ENCODE measurements at regions not wholly inside any gene's neighbourhood (a gene's known extent, or its start where the extent isn't known, plus 50 kb on each side); places are given as distances from the start of the nearest gene placed in this dataset.
"Not testable (repeated sequence)": the region's sequence is repeated elsewhere in the genome, so short reads cannot be mapped to it uniquely, and the experiment has no call there.

DNA sequence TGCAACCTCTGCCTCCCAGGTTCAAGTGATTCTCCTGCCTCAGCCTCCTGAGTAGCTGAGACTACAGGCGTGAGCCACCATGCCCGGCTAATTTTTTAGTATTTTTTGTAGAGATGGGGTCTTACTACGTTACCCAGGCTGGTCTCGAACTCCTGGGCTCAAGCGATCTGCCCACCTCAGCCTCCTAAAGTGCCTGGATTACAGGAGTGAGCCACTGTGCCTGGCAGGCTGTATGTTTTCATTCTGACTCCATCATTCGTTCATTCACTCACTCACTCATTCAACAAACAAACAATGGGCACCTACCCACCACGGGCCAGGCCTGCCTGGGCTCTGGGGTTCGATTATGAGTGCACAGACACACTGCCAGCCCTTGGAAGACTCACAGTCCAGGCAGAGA lies 197.1 kb downstream of the C9orf50 start:
- peaks cover 0 to 13% (median 9%) of the 10 kb centered on the region in 5 donors for H3K4me1 ChIP-seq (ENCODE audit: control insufficient read depth in 5 of 5, insufficient read depth in 5 of 5, low read length in 5 of 5)
- H3K4me3 ChIP-seq (ENCODE audit: low read depth in 1 of 5, low read length in 5 of 5); H3K27me3 ChIP-seq (ENCODE audit: control insufficient read depth in 5 of 5, insufficient read depth in 4 of 5, low read length in 5 of 5); H3K9me3 ChIP-seq (ENCODE audit: control insufficient read depth in 5 of 5, low read length in 5 of 5); H3K9ac ChIP-seq (ENCODE audit: low read length in 5 of 5); H3K27ac ChIP-seq (ENCODE audit: low read depth, low read length); H3K36me3 ChIP-seq (ENCODE audit: control insufficient read depth in 5 of 5, insufficient read depth in 5 of 5, low read length in 5 of 5): not testable (repeated sequence)

DNA sequence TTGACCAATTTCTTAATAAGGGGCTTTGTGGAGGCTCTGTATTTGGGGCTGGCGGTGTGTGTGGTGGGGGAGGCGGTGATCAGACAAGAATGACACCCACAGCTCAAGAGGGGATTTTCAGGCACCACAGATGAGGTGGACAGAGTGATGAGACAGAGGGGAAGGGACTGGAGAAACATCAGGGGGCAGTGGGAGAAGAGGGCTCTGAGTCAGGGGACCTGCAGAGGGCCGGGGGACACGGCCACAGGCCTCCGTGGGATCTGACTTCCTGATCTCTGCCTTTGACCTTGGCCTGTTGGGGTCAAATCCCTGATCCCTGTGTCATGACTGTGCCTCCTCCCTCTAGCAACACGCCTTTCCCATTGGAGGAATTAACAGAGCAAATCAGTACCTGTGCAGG lies 197.7 kb downstream of the C9orf50 start:
- Histone ChIP-seq H3K9me3 (ENCODE audit: control insufficient read depth in 5 of 5, low read length in 5 of 5) (peaks cover 0 to 3% (median 0%) of the 10 kb centered on the region in 5 donors), H3K4me1 (ENCODE audit: control insufficient read depth in 5 of 5, insufficient read depth in 5 of 5, low read length in 5 of 5) (peaks cover 0 to 13% (median 9%) of the 10 kb centered on the region in 5 donors), H3K27ac (ENCODE audit: low read depth, low read length) (no peak overlapping the region), H3K36me3 (ENCODE audit: control insufficient read depth in 5 of 5, insufficient read depth in 5 of 5, low read length in 5 of 5) (no peaks in the 10 kb centered on the region), H3K4me3 (ENCODE audit: low read depth in 1 of 5, low read length in 5 of 5) (no peak overlapping the region), H3K9ac (ENCODE audit: low read length in 5 of 5) (no peak overlapping the region), H3K27me3 (ENCODE audit: control insufficient read depth in 5 of 5, insufficient read depth in 4 of 5, low read length in 5 of 5) (peaks cover 0 to 3% (median 0%) of the 10 kb centered on the region in 5 donors)

DNA sequence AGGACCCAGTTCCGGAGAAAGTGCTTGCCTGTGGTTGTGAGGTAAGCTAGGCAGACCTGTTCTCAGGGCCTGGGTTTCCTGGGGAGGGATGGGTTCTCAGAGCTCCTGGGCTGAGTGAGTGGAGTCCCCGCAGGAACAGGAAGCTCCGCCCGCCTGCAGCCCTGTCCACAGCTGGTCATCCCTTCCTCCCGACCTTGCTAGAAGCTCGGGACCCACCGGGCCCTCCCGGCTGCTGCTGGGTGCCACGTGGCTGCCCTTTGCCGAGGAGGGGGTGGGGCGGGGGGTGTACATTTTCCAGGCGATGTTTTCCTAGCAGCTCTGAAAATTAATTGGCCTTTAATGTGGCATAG lies 198.1 kb downstream of the C9orf50 start:
- H3K4me3 ChIP-seq (ENCODE audit: low read depth in 1 of 5, low read length in 5 of 5): no peak overlapping the region
- H3K9ac ChIP-seq (ENCODE audit: low read length in 5 of 5): no peak overlapping the region
- H3K27ac ChIP-seq (ENCODE audit: low read depth, low read length): no peak overlapping the region

DNA sequence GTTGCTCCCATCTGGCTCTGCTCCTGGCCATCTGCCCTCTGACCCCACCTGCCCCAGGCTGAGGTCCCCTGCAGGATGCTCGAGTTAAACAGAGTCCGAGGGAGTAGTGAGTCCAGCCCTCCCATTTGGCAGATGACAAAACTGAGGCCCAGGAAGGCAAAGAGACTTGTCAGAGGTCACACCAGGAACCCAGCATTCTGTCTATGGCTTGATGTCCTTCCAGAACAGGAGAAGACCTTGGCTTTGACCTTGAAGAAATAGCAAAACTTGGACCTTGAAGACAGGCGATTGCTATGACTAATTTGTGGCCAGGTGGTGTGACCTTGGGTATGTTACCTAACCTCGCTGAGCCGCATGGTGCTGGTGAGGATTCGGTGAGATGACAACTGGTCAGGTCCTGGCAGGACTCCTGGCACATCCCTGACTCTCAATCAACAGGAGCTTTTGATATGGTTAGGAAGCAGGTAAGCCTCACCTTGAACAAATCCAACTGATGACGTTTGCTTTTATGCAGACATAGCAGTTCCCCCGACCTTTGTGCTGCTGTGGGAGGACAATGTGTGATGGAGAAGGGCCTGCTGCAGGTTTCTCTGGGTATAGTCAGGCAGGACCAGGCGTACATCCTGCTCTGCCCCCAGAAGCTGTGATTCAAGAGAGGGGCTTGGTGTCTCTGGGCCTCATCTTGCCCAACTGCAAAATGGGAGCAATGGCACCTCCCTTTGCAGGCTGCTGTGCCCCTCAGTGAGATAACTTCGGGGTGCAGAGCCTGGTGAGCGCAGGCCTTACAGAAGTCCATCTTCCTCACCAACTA lies 198.7 kb downstream of the C9orf50 start:
- H3K36me3 ChIP-seq (ENCODE audit: control insufficient read depth in 5 of 5, insufficient read depth in 5 of 5, low read length in 5 of 5): no peaks in the 10 kb centered on the region
- peaks cover 0 to 3% (median 0%) of the 10 kb centered on the region in 5 donors for H3K27me3 ChIP-seq (ENCODE audit: control insufficient read depth in 5 of 5, insufficient read depth in 4 of 5, low read length in 5 of 5)
- no peak overlapping the region for H3K4me3 ChIP-seq (ENCODE audit: low read depth in 1 of 5, low read length in 5 of 5)
- H3K4me1 ChIP-seq (ENCODE audit: control insufficient read depth in 5 of 5, insufficient read depth in 5 of 5, low read length in 5 of 5): peaks cover 0 to 13% (median 9%) of the 10 kb centered on the region in 5 donors
- H3K9me3 ChIP-seq (ENCODE audit: control insufficient read depth in 5 of 5, low read length in 5 of 5): peaks cover 0 to 3% (median 0%) of the 10 kb centered on the region in 5 donors
- H3K27ac ChIP-seq (ENCODE audit: low read depth, low read length): no peak overlapping the region
- H3K9ac ChIP-seq (ENCODE audit: low read length in 5 of 5): no peak overlapping the region

More for the DNA sequence above, 198.1 kb downstream of the C9orf50 start:
- H3K27me3 ChIP-seq (ENCODE audit: control insufficient read depth in 5 of 5, insufficient read depth in 4 of 5, low read length in 5 of 5): peaks cover 0 to 3% (median 0%) of the 10 kb centered on the region in 5 donors
- H3K4me1 ChIP-seq (ENCODE audit: control insufficient read depth in 5 of 5, insufficient read depth in 5 of 5, low read length in 5 of 5): peaks cover 0 to 13% (median 9%) of the 10 kb centered on the region in 5 donors
- no peaks in the 10 kb centered on the region for H3K36me3 ChIP-seq (ENCODE audit: control insufficient read depth in 5 of 5, insufficient read depth in 5 of 5, low read length in 5 of 5)
- H3K9me3 ChIP-seq (ENCODE audit: control insufficient read depth in 5 of 5, low read length in 5 of 5): peaks cover 0 to 3% (median 0%) of the 10 kb centered on the region in 5 donors

DNA sequence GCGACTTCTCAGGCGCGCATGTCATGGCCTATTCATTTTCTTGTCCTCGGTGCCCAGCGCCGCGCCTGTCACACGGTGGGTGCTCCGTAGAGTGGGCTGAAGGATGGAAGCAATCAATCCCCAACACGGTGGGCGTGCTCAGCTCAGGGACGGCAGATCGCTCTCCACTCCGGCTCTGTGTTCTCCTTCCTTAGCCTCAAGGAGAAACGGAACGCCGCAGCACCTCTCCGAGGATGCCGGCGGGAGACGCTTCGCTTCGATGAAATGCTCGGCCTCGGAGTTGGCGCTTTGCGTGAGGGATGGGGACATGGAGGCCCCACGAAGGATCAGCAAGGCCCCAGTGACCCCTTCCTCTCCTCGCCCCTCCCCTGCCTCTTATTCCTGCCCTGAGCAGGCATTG lies 199.5 kb downstream of the C9orf50 start:
- H3K4me1 ChIP-seq (ENCODE audit: control insufficient read depth in 5 of 5, insufficient read depth in 5 of 5, low read length in 5 of 5): peaks cover 0 to 17% (median 9%) of the 10 kb centered on the region in 5 donors
- H3K9ac ChIP-seq (ENCODE audit: low read length in 5 of 5): no peak overlapping the region
- peaks cover 0 to 3% (median 0%) of the 10 kb centered on the region in 5 donors for H3K27me3 ChIP-seq (ENCODE audit: control insufficient read depth in 5 of 5, insufficient read depth in 4 of 5, low read length in 5 of 5)
- H3K27ac ChIP-seq (ENCODE audit: low read depth, low read length): no peak overlapping the region
- no peaks in the 10 kb centered on the region for H3K36me3 ChIP-seq (ENCODE audit: control insufficient read depth in 5 of 5, insufficient read depth in 5 of 5, low read length in 5 of 5)
- H3K9me3 ChIP-seq (ENCODE audit: control insufficient read depth in 5 of 5, low read length in 5 of 5): peaks cover 0 to 3% (median 0%) of the 10 kb centered on the region in 5 donors
- H3K4me3 ChIP-seq (ENCODE audit: low read depth in 1 of 5, low read length in 5 of 5): no peak overlapping the region

DNA sequence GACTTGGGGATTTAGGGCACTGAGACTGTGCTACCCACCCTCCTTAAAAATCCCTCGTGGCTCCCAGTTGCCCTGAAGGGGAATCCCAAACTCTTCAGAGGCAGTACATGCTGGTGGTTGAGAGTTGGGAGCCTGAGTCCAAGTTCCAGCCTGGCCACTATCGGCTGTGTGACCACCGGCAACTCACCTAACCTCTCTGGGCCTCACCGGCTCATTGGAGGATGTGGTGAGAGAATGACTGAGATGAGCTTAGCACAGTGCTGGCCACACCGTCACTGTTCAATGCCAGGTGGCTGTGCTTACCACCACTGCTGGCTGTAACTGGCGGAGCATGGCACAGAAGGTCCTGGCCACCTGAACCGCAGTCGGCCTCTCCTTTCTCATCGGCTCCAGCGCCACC lies 200.2 kb downstream of the C9orf50 start:
- no peaks in the 10 kb centered on the region for H3K36me3 ChIP-seq (ENCODE audit: control insufficient read depth in 5 of 5, insufficient read depth in 5 of 5, low read length in 5 of 5)
- H3K4me1 ChIP-seq (ENCODE audit: control insufficient read depth in 5 of 5, insufficient read depth in 5 of 5, low read length in 5 of 5): peaks cover 0 to 22% (median 9%) of the 10 kb centered on the region in 5 donors
- H3K4me3 ChIP-seq (ENCODE audit: low read depth in 1 of 5, low read length in 5 of 5): no peak overlapping the region
- H3K9me3 ChIP-seq (ENCODE audit: control insufficient read depth in 5 of 5, low read length in 5 of 5): peaks cover 0 to 3% (median 0%) of the 10 kb centered on the region in 5 donors
- H3K9ac ChIP-seq (ENCODE audit: low read length in 5 of 5): no peak overlapping the region
- H3K27ac ChIP-seq (ENCODE audit: low read depth, low read length): no peak overlapping the region
- H3K27me3 ChIP-seq (ENCODE audit: control insufficient read depth in 5 of 5, insufficient read depth in 4 of 5, low read length in 5 of 5): peaks cover 0 to 3% (median 0%) of the 10 kb centered on the region in 5 donors

DNA sequence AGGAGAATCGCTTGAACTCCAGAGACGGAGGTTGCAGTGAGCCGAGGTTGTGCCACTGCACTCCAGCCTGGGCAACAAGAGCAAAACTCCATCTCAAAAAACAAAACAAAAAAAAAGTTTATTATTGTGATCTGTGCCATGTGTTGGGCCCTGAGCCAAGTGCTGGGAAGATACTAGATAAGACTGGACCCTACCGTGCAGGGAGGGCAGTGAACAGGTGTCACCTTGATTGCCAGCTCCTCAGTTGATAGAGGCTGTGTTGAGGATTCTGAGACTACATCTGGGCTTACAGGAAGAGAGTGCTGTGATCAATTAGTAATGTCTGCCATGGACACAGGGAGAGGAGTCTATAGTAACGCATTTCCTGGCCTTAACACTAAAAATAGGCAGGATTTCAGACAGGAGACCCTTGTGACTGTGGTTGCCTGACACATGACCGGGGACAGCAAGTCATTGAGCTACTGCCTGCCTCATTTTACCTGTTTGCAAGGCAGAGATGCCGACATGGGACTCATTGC lies 201.5 kb downstream of the C9orf50 start:
- Histone ChIP-seq H3K4me1 (ENCODE audit: control insufficient read depth in 5 of 5, insufficient read depth in 5 of 5, low read length in 5 of 5) (peaks cover 2 to 34% (median 18%) of the 10 kb centered on the region in 5 donors), H3K4me3 (ENCODE audit: low read depth in 1 of 5, low read length in 5 of 5) (no peak overlapping the region), H3K27me3 (ENCODE audit: control insufficient read depth in 5 of 5, insufficient read depth in 4 of 5, low read length in 5 of 5) (peaks cover 0 to 3% (median 0%) of the 10 kb centered on the region in 5 donors)

DNA sequence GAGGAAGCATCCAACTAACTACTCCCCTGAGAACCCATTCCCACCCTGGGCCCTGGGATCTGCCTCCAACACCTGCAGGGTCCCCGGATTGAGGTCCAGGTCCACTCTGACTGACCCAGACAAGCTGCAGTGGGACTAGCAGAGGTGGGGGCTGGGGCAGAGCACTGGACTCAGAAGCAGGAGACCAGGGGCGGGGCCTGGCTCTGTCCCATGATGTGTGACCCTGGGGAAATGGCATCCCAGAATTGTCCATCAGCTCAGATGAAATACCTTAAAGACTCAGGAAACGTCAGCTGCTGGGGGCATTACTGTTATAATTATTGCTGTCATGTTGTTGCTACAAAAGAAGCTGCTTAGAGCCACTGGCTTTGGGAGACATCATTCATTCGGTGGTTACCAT lies 202.4 kb downstream of the C9orf50 start:
- Histone ChIP-seq H3K9me3 (ENCODE audit: control insufficient read depth in 5 of 5, low read length in 5 of 5) (peaks cover 0 to 3% (median 0%) of the 10 kb centered on the region in 5 donors), H3K27ac (ENCODE audit: low read depth, low read length) (no peak overlapping the region), H3K36me3 (ENCODE audit: control insufficient read depth in 5 of 5, insufficient read depth in 5 of 5, low read length in 5 of 5) (no peaks in the 10 kb centered on the region), H3K4me3 (ENCODE audit: low read depth in 1 of 5, low read length in 5 of 5) (no peak overlapping the region), H3K9ac (ENCODE audit: low read length in 5 of 5) (no peak overlapping the region), H3K27me3 (ENCODE audit: control insufficient read depth in 5 of 5, insufficient read depth in 4 of 5, low read length in 5 of 5) (peaks cover 0 to 3% (median 0%) of the 10 kb centered on the region in 5 donors), H3K4me1 (ENCODE audit: control insufficient read depth in 5 of 5, insufficient read depth in 5 of 5, low read length in 5 of 5) (peaks cover 2 to 41% (median 26%) of the 10 kb centered on the region in 5 donors)

More for the DNA sequence above, 201.5 kb downstream of the C9orf50 start:
- Histone ChIP-seq H3K27ac (ENCODE audit: low read depth, low read length) (no peak overlapping the region), H3K9me3 (ENCODE audit: control insufficient read depth in 5 of 5, low read length in 5 of 5) (peaks cover 0 to 3% (median 0%) of the 10 kb centered on the region in 5 donors), H3K9ac (ENCODE audit: low read length in 5 of 5) (no peak overlapping the region), H3K36me3 (ENCODE audit: control insufficient read depth in 5 of 5, insufficient read depth in 5 of 5, low read length in 5 of 5) (no peaks in the 10 kb centered on the region)

DNA sequence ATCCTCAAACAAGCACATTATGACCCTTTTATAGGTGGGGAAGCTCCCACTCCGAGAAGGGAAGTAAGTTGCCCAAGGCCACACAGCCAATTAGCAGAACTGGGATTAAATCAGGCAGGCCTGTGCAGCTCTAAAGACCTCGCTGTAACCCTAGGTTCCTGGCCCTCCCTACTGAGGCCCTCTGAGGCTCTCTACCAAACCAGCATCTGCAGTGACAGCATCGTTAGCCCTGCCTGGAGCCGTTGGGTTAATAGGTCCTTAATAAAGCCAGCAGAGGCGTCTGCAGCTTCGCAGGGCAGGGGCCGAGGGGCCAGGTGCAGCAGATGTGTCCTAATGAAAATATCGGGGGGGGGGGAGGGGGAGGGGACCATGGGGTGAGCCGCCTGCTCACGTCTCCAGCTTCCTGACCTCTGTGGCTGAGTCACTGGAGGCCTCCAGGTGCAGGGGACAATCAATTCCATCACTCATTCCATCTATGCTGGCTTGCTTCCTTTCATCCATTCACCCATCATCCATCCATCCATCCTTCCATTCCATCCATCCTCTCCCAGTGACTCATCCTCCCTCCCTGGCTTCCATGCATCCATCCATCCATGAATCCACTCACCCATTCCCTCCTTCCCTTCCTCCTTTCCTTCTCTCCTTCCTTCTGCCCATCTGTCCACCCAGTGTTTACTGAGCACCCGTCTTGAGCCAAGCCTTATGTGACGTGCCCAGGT lies 203.9 kb downstream of the C9orf50 start:
- Histone ChIP-seq H3K4me3 (ENCODE audit: low read depth in 1 of 5, low read length in 5 of 5) (no peak overlapping the region), H3K9me3 (ENCODE audit: control insufficient read depth in 5 of 5, low read length in 5 of 5) (peaks cover 0 to 3% (median 0%) of the 10 kb centered on the region in 5 donors), H3K27ac (ENCODE audit: low read depth, low read length) (no peak overlapping the region), H3K4me1 (ENCODE audit: control insufficient read depth in 5 of 5, insufficient read depth in 5 of 5, low read length in 5 of 5) (peaks cover 2 to 40% (median 23%) of the 10 kb centered on the region in 5 donors), H3K36me3 (ENCODE audit: control insufficient read depth in 5 of 5, insufficient read depth in 5 of 5, low read length in 5 of 5) (no peaks in the 10 kb centered on the region), H3K27me3 (ENCODE audit: control insufficient read depth in 5 of 5, insufficient read depth in 4 of 5, low read length in 5 of 5) (peaks cover 0 to 3% (median 0%) of the 10 kb centered on the region in 5 donors), H3K9ac (ENCODE audit: low read length in 5 of 5) (no peak overlapping the region)
